Glutamatergic neuron (in vitro differentiated cells): ENCODE measurements at regions not wholly inside any gene's neighbourhood (a gene's known extent, or its start where the extent isn't known, plus 50 kb on each side); places are given as distances from the start of the nearest gene placed in this dataset.
A peak's percentile ranks its signal among the peaks of the same experiment; 100 is the strongest.
"Not testable (repeated sequence)": the region's sequence is repeated elsewhere in the genome, so short reads cannot be mapped to it uniquely, and the experiment has no call there.

Experiments used
- DNase-seq: peaks from one replicate; pipeline ENCODE4 v3.0.0; 2022
- H3K27ac Mint-ChIP-seq: one replicate; pipeline ENCODE4 v1.8.0; 2020; ENCODE audit warnings: mild to moderate bottlenecking, mixed read lengths, inconsistent platforms; ENCODE audit not compliant: unreplicated experiment
- H3K27me3 Mint-ChIP-seq: one replicate; pipeline ENCODE4 v1.8.0; 2020; ENCODE audit warnings: mild to moderate bottlenecking, moderate library complexity, mixed read lengths, inconsistent platforms; ENCODE audit not compliant: unreplicated experiment
- H3K36me3 Mint-ChIP-seq: one replicate; pipeline ENCODE4 v1.8.0; 2020; ENCODE audit warnings: mild to moderate bottlenecking, mixed read lengths, inconsistent platforms; ENCODE audit not compliant: unreplicated experiment
- H3K4me1 Mint-ChIP-seq: one replicate; pipeline ENCODE4 v1.8.0; 2020; ENCODE audit warnings: mild to moderate bottlenecking, low read depth, mixed read lengths, inconsistent platforms; ENCODE audit not compliant: unreplicated experiment
- H3K4me3 Mint-ChIP-seq: one replicate; pipeline ENCODE4 v1.8.0; 2020; ENCODE audit warnings: mild to moderate bottlenecking, mixed read lengths, inconsistent platforms; ENCODE audit not compliant: unreplicated experiment
- H3K9me3 Mint-ChIP-seq: one replicate; pipeline ENCODE4 v1.8.0; 2020; ENCODE audit warnings: mild to moderate bottlenecking, moderate library complexity, mixed read lengths, inconsistent platforms; ENCODE audit not compliant: unreplicated experiment
- CTCF ChIP-seq: fragments of 200-600 bp; sonication (generic); IDR thresholded peaks from one replicate; pipeline ENCODE4 v1.5.0; 2021; ENCODE audit not compliant: partially characterized antibody, unreplicated experiment

GRCh38 chr7:89621925-89622641, 532.2 kb upstream of the STEAP1 start:
- no peaks in the 10 kb centered on the region for H3K36me3 Mint-ChIP-seq
- H3K27ac Mint-ChIP-seq = no peak overlapping the region
- no peak for TF ChIP-seq CTCF
- peaks cover 5% of the 10 kb centered on the region for H3K9me3 Mint-ChIP-seq
- DNase-seq = no peak
- H3K4me3 Mint-ChIP-seq = no peak overlapping the region
- peaks cover 2% of the 10 kb centered on the region for H3K27me3 Mint-ChIP-seq
- no peaks in the 10 kb centered on the region for H3K4me1 Mint-ChIP-seq

- Mint-ChIP-seq H3K27me3 (peaks cover 2% of the 10 kb centered on the region), H3K4me1 (no peaks in the 10 kb centered on the region), H3K36me3 (no peaks in the 10 kb centered on the region), H3K4me3 (no peak overlapping the region), H3K9me3 (peaks cover 5% of the 10 kb centered on the region), H3K27ac (no peak overlapping the region)
- peak; percentile 83 for TF ChIP-seq CTCF
- DNase-seq = no peak
These were observed 531.1 kb upstream of the STEAP1 start for GRCh38 chr7:89623018-89623672.

GRCh38 chr7:89624155-89624554, 530.1 kb upstream of the STEAP1 start:
- not testable (repeated sequence) for H3K9me3 Mint-ChIP-seq, H3K4me1 Mint-ChIP-seq, DNase-seq

GRCh38 chr7:89648509-89648908, 505.8 kb upstream of the STEAP1 start:
- Mint-ChIP-seq H3K4me3 (no peak overlapping the region), H3K27ac (no peak overlapping the region), H3K9me3 (no peaks in the 10 kb centered on the region), H3K36me3 (no peaks in the 10 kb centered on the region), H3K4me1 (no peaks in the 10 kb centered on the region), H3K27me3 (no peaks in the 10 kb centered on the region)
- TF ChIP-seq CTCF = no peak
- no peak for DNase-seq

More at GRCh38 chr7:89624155-89624554, 530.1 kb upstream of the STEAP1 start:
- H3K36me3 Mint-ChIP-seq, H3K27ac Mint-ChIP-seq, H3K27me3 Mint-ChIP-seq, H3K4me3 Mint-ChIP-seq: not testable (repeated sequence)

- Mint-ChIP-seq H3K9me3 (no peaks in the 10 kb centered on the region), H3K4me1 (no peaks in the 10 kb centered on the region), H3K36me3 (no peaks in the 10 kb centered on the region), H3K27me3 (no peaks in the 10 kb centered on the region), H3K4me3 (no peak overlapping the region), H3K27ac (no peak overlapping the region)
- DNase-seq = no peak
- no peak for TF ChIP-seq CTCF
These were observed 498.3 kb upstream of the STEAP1 start for GRCh38 chr7:89655946-89656345.
